ENCODE measurements at regions not wholly inside any gene's neighbourhood (a gene's known extent, or its start where the extent isn't known, plus 50 kb on each side); places are given as distances from the start of the nearest gene placed in this dataset.
A peak's percentile ranks its signal among the peaks of the same experiment; 100 is the strongest.

- ATAC-seq (replicated peaks in 6 of 8): no peak
- H3K4me3 ChIP-seq: no peak overlapping the region
- in situ Hi-C loops (cut with MboI; ENCODE audit: low pct_unique_long_range_greater_than_20kb in 2 of 9, low sequenced_read_pairs in 9 of 9, unreplicated experiment in 9 of 9): no loop called here
- H3K4me1 ChIP-seq (replicated peaks in 1 of 2): peaks cover 7 to 10% of the 10 kb centered on the region in 2 donors
- H3K27ac ChIP-seq: no peak overlapping the region
- 0 to 100% (median 29%) methylated on average over 1 to 2 of the region's 2 CpGs for WGBS, 10 experiments
These were observed 83.0 kb upstream of the TMEM33 start for GRCh38 chr4:41852229-41852628.

DNA sequence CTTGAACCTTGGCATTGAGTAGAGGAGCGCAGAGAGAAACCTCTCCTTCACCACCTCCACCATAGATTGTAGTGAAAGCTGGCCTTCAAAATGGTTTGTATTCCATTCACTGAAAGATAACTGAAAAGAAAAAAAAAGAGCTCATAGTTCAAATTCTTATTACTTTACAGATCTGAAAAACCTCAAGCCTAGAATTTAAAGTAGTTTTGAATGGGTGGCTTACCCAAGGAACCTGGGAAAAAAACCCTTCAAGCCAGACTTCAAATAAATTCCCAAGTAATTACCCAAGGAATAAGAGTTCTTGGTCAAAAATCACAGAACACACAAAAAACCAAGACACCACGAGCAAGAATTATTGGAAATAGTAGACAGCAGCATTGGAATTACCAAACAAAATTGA, 83.6 kb upstream of the TMEM33 start:
- no peak overlapping the region for H3K4me3 ChIP-seq
- 8 to 95% (median 60%) methylated on average over 1 to 2 of the region's 2 CpGs; no CpG with 5 or more reads in 1 of the 10 experiments for WGBS, 10 experiments
- no peak for ATAC-seq (replicated peaks in 6 of 8)
- peaks cover under 1 to 4% of the 10 kb centered on the region in 2 donors for H3K4me1 ChIP-seq (replicated peaks in 1 of 2)
- H3K27ac ChIP-seq: no peak overlapping the region
- in situ Hi-C loops (cut with MboI; ENCODE audit: low pct_unique_long_range_greater_than_20kb in 2 of 9, low sequenced_read_pairs in 9 of 9, unreplicated experiment in 9 of 9): no loop called here

DNA sequence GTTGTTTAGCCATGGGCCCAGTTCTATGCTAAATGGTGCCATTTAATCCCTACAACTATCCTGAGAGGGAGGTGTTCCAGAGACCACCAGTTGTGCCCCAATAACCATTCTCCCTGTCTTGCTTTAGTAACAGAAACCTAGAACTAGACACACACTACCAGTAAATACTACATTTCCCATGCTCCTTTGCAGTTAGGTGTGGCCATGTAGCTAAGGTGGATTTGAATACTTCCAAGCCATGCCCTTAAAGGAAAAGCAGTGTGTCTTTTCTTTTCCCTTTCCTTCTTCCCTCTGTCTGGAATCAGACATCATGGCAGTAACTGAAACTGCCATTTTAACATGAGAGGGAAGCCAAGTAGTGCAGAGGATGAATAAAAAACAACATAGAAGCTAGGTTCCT, 90.9 kb upstream of the TMEM33 start:
- Histone ChIP-seq H3K4me1 (replicated peaks in 1 of 2) (no peaks in the 10 kb centered on the region), H3K27ac (no peak overlapping the region), H3K4me3 (no peak overlapping the region)
- in situ Hi-C loops (cut with MboI; ENCODE audit: low pct_unique_long_range_greater_than_20kb in 2 of 9, low sequenced_read_pairs in 9 of 9, unreplicated experiment in 9 of 9): no loop called here
- ATAC-seq (replicated peaks in 6 of 8): peak in 2 of 8 experiments; percentile 33 to 56

DNA sequence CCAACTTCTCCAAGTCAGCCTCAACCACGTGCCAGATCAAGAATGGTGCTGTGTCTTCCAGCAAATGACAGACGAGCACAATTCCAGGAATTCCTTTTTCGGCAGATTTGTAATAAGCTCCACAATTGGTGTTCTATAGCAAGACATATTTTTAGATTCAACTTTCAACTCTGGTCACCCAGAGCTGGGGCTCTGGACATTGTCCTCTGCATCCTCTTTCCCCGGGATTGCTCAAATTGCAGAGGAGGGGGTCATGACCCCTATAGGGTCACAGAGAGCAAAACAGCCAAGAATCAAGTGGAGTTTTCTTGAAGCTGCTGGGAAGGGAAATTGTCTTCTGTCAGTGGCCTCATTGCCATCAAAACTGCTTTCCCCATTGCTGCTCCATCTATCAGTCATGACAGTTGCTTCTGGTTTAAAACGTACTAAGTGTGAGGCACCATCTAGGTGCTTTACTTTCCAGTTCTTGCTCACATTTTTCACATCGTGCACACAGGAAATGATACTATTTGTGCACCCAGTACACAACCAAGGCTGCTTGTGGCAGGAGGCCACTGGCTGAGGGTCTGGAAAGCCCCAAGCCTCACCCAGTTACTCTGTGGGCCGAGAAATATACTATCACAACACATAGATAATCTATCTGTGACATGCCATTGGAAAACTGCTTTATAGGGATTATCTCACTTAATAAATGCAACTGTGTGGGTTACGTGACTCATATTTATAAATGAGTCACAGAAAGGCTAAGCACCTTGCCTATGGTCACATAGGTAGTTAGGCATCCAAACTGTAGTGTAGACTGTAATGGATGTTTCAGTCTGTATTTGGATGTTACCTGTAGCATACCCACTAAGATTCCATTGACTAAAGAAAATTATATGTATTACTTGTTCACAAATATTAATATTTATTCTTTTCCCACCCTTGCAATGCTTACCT, 91.7 kb upstream of the PHOX2B start:
- in situ Hi-C loops (cut with MboI; ENCODE audit: low pct_unique_long_range_greater_than_20kb in 2 of 9, low sequenced_read_pairs in 9 of 9, unreplicated experiment in 9 of 9): no loop called here
- Histone ChIP-seq H3K27ac (no peak overlapping the region), H3K4me1 (replicated peaks in 1 of 2) (no peaks in the 10 kb centered on the region), H3K4me3 (no peak overlapping the region)
- 0 to 64% (median 43%) methylated on average over 2 to 7 of the region's 8 CpGs; no CpG with 5 or more reads in 2 of the 10 experiments for WGBS, 10 experiments
- ATAC-seq (replicated peaks in 6 of 8): peak in 1 of 8 experiments; percentile 28

- no peak overlapping the region for H3K4me3 ChIP-seq
- ATAC-seq (replicated peaks in 6 of 8): no peak
- in situ Hi-C loops (cut with MboI; ENCODE audit: low pct_unique_long_range_greater_than_20kb in 2 of 9, low sequenced_read_pairs in 9 of 9, unreplicated experiment in 9 of 9): no loop called here
These were observed 90.1 kb upstream of the PHOX2B start for GRCh38 chr4:41838590-41838989.

DNA sequence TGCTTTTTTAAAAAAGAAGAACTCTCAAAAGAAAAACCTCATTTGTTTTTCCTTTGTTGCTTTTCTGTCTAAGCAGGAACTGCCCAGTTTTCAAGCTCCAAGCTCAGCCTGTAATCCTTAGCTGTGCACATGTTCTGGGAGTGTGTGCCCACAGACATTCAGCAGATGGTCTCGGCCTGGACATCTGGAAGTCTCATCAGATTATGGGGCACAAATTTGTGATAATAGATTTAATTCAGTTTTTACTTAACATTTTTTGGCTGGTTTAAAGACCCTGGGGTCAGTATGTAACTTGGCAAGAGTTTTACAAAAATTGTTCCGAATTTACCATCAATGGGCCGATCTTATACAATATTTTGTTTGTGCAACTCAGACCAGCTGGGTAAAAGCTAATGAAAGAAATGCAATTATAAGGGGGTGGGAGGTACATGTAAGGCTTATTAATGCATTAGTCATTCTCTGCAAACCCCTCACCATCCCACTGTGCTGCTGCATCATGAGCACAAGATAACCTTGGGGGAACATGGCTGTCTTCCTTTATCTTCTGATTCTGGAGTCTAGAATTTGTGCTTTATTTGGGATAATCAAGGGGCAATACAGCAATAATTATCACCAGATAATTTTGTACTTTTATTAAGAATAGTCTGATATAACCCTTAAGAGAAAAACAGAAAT, 86.9 kb upstream of the PHOX2B start:
- Histone ChIP-seq H3K27ac (no peak overlapping the region), H3K4me1 (replicated peaks in 1 of 2) (no peaks in the 10 kb centered on the region), H3K4me3 (no peak overlapping the region)
- in situ Hi-C loops (cut with MboI; ENCODE audit: low pct_unique_long_range_greater_than_20kb in 2 of 9, low sequenced_read_pairs in 9 of 9, unreplicated experiment in 9 of 9): no loop called here
- ATAC-seq (replicated peaks in 6 of 8): no peak
- WGBS, 10 experiments: 0 to 100% (median 67%) methylated on average over 1 to 3 of the region's 3 CpGs; no CpG with 5 or more reads in 2 of the 10 experiments

More at GRCh38 chr4:41838590-41838989, 90.1 kb upstream of the PHOX2B start:
- Histone ChIP-seq H3K4me1 (replicated peaks in 1 of 2) (no peaks in the 10 kb centered on the region), H3K27ac (no peak overlapping the region)

- 0 to 100% (median 56%) methylated on average over 1 of the region's 1 CpG; no CpG with 5 or more reads in 2 of the 10 experiments for WGBS, 10 experiments
These were observed 84.4 kb upstream of the PHOX2B start for GRCh38 chr4:41832961-41833360.

GRCh38 chr4:41822325-41822724, 73.8 kb upstream of the PHOX2B start:
- in situ Hi-C loops (cut with MboI; ENCODE audit: low pct_unique_long_range_greater_than_20kb in 2 of 9, low sequenced_read_pairs in 9 of 9, unreplicated experiment in 9 of 9): no loop called here
- Histone ChIP-seq H3K4me1 (replicated peaks in 1 of 2) (peaks cover 0 to 4% of the 10 kb centered on the region in 2 donors), H3K4me3 (no peak overlapping the region), H3K27ac (no peak overlapping the region)
- WGBS, 10 experiments: 0 to 100% (median 28%) methylated on average over 1 to 4 of the region's 4 CpGs; no CpG with 5 or more reads in 1 of the 10 experiments
- ATAC-seq (replicated peaks in 6 of 8): peak in 1 of 8 experiments; percentile 63

More at GRCh38 chr4:41832961-41833360, 84.4 kb upstream of the PHOX2B start:
- Histone ChIP-seq H3K27ac (no peak overlapping the region), H3K4me1 (replicated peaks in 1 of 2) (no peaks in the 10 kb centered on the region), H3K4me3 (no peak overlapping the region)
- ATAC-seq (replicated peaks in 6 of 8): peak in 2 of 8 experiments; percentile 18 to 42
- in situ Hi-C loops (cut with MboI; ENCODE audit: low pct_unique_long_range_greater_than_20kb in 2 of 9, low sequenced_read_pairs in 9 of 9, unreplicated experiment in 9 of 9): no loop called here

GRCh38 chr4:41820473-41820872, 71.9 kb upstream of the PHOX2B start:
- Histone ChIP-seq H3K27ac (no peak overlapping the region), H3K4me1 (replicated peaks in 1 of 2) (peaks cover 0 to 4% of the 10 kb centered on the region in 2 donors), H3K4me3 (no peak overlapping the region)
- no peak for ATAC-seq (replicated peaks in 6 of 8)
- in situ Hi-C loops (cut with MboI; ENCODE audit: low pct_unique_long_range_greater_than_20kb in 2 of 9, low sequenced_read_pairs in 9 of 9, unreplicated experiment in 9 of 9): no loop called here
- 0 to 100% (median 63%) methylated on average over 1 to 2 of the region's 2 CpGs; no CpG with 5 or more reads in 1 of the 10 experiments for WGBS, 10 experiments

GRCh38 chr4:41819621-41820020, 71.1 kb upstream of the PHOX2B start:
- no peak overlapping the region for H3K4me3 ChIP-seq
- WGBS, 10 experiments: 0 to 100% (median 34%) methylated on average over 1 to 3 of the region's 3 CpGs; no CpG with 5 or more reads in 3 of the 10 experiments
- peaks cover 0 to 4% of the 10 kb centered on the region in 2 donors for H3K4me1 ChIP-seq (replicated peaks in 1 of 2)
- in situ Hi-C loops (cut with MboI; ENCODE audit: low pct_unique_long_range_greater_than_20kb in 2 of 9, low sequenced_read_pairs in 9 of 9, unreplicated experiment in 9 of 9): no loop called here
- no peak overlapping the region for H3K27ac ChIP-seq
- no peak for ATAC-seq (replicated peaks in 6 of 8)

DNA sequence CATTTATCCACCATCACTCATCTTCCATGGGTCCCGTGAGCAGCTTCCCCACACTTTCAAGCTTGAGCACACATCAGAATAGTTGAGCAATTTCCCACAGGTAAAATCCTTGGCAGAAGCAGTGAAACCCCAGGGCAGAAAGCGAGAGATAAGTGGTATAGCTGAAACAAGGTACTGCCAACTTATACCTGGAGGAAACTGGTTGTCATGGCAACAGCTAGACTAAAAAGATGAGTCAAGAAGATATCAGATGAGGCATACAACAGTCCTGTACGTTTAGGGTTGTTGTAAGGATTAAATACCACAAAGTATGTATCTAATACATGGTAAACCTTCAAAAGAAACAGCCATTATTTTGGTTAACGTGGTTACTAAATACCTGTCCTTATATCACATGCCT, 66.9 kb upstream of the PHOX2B start:
- 0 to 100% (median 74%) methylated on average over 2 to 4 of the region's 4 CpGs for WGBS, 10 experiments
- Histone ChIP-seq H3K4me1 (replicated peaks in 1 of 2) (no peaks in the 10 kb centered on the region), H3K4me3 (no peak overlapping the region), H3K27ac (no peak overlapping the region)
- in situ Hi-C loops (cut with MboI; ENCODE audit: low pct_unique_long_range_greater_than_20kb in 2 of 9, low sequenced_read_pairs in 9 of 9, unreplicated experiment in 9 of 9): no loop called here
- no peak for ATAC-seq (replicated peaks in 6 of 8)

DNA sequence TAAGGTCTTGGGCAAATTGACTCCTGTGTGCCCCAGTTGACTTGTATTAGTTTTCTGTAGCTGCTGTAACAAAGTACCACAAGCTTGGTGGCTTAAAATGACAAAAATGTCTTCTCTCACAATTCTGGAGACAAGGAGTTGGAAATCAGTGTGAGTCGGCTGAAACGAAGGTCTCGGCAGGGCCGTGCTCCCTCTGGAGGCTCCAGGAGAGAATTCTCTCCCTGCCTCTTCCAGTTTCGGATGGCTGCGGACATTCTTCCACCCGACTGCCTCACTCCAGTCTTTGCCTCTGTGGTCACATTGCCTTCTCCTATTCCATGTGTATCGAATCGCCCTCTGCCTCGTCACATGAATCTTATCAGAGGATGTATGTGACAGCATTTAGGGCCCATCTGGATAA, 66.0 kb upstream of the PHOX2B start:
- Histone ChIP-seq H3K4me1 (replicated peaks in 1 of 2) (no peaks in the 10 kb centered on the region), H3K4me3 (no peak overlapping the region), H3K27ac (no peak overlapping the region)
- in situ Hi-C loops (cut with MboI; ENCODE audit: low pct_unique_long_range_greater_than_20kb in 2 of 9, low sequenced_read_pairs in 9 of 9, unreplicated experiment in 9 of 9): no loop called here
- WGBS, 10 experiments: 13 to 100% (median 54%) methylated on average over 1 to 6 of the region's 10 CpGs; no CpG with 5 or more reads in 2 of the 10 experiments
- peak in 4 of 8 experiments; percentile 29 to 95 (median 88) for ATAC-seq (replicated peaks in 6 of 8)

- Histone ChIP-seq H3K27ac (no peak overlapping the region), H3K4me1 (replicated peaks in 1 of 2) (no peaks in the 10 kb centered on the region), H3K4me3 (no peak overlapping the region)
- ATAC-seq (replicated peaks in 6 of 8): peak in 1 of 8 experiments; percentile 65
- 20 to 100% (median 83%) methylated on average over 1 to 3 of the region's 3 CpGs; no CpG with 5 or more reads in 3 of the 10 experiments for WGBS, 10 experiments
- in situ Hi-C loops (cut with MboI; ENCODE audit: low pct_unique_long_range_greater_than_20kb in 2 of 9, low sequenced_read_pairs in 9 of 9, unreplicated experiment in 9 of 9): no loop called here
These were observed 58.3 kb upstream of the PHOX2B start for GRCh38 chr4:41806807-41807206.

Data from motor neuron (in vitro differentiated cells).